T-helper 1 cell treated with Interleukin-12 subunit alpha and Interleukin-12 subunit beta and Interleukin-4 antibody, amounts not matched to agents 30 μg/mL and 1 μg/mL, for 36 hours (primary cell): ENCODE measurements at regions not wholly inside any gene's neighbourhood (a gene's known extent, or its start where the extent isn't known, plus 50 kb on each side); places are given as distances from the start of the nearest gene placed in this dataset.

Experiments used
- H3K27ac Mint-ChIP-seq: one replicate; pipeline ENCODE4 v1.8.0; 2021; ENCODE audit warnings: mild to moderate bottlenecking, mixed read lengths
- H3K27me3 Mint-ChIP-seq: one replicate; pipeline ENCODE4 v1.8.0; 2021; ENCODE audit warnings: low read depth, mixed read lengths
- H3K36me3 Mint-ChIP-seq: one replicate; pipeline ENCODE4 v1.8.0; 2021; ENCODE audit warnings: low read depth, mixed read lengths
- H3K4me1 Mint-ChIP-seq: one replicate; pipeline ENCODE4 v1.8.0; 2021; ENCODE audit warnings: low read depth, mixed read lengths
- H3K4me3 Mint-ChIP-seq: one replicate; pipeline ENCODE4 v1.8.0; 2021; ENCODE audit warnings: mild to moderate bottlenecking, moderate library complexity, mixed read lengths
- H3K9me3 Mint-ChIP-seq: one replicate; pipeline ENCODE4 v1.8.0; 2021; ENCODE audit warnings: mixed read lengths

- peak overlapping the region; percentile 84 for H3K4me3 Mint-ChIP-seq
- peaks cover 27% of the 10 kb centered on the region for H3K27me3 Mint-ChIP-seq
- H3K36me3 Mint-ChIP-seq = peaks cover 4% of the 10 kb centered on the region
- H3K9me3 Mint-ChIP-seq = no peaks in the 10 kb centered on the region
- peaks cover 36% of the 10 kb centered on the region for H3K4me1 Mint-ChIP-seq
- peak overlapping the region; percentile 99 for H3K27ac Mint-ChIP-seq
Observed at GRCh38 chr17:77882040-77882439, 76.5 kb upstream of the TNRC6C start.

- peaks cover 39% of the 10 kb centered on the region for H3K4me1 Mint-ChIP-seq
- H3K36me3 Mint-ChIP-seq = peaks cover 2% of the 10 kb centered on the region
- H3K27ac Mint-ChIP-seq = peak overlapping the region; percentile 99
- H3K9me3 Mint-ChIP-seq = no peaks in the 10 kb centered on the region
- H3K27me3 Mint-ChIP-seq = peaks cover 27% of the 10 kb centered on the region
- H3K4me3 Mint-ChIP-seq = peak overlapping the region; percentile 84
Observed at GRCh38 chr17:77882481-77883212, 75.9 kb upstream of the TNRC6C start.

GRCh38 chr17:77883213-77883650 lies 75.3 kb upstream of the TNRC6C start:
- Mint-ChIP-seq H3K4me3 (no peak overlapping the region), H3K9me3 (no peaks in the 10 kb centered on the region), H3K4me1 (peaks cover 43% of the 10 kb centered on the region), H3K27ac (peak overlapping the region; percentile 99), H3K36me3 (peaks cover 2% of the 10 kb centered on the region), H3K27me3 (peaks cover 32% of the 10 kb centered on the region)

GRCh38 chr17:77884019-77884418 lies 74.5 kb upstream of the TNRC6C start:
- H3K27me3 Mint-ChIP-seq = peaks cover 40% of the 10 kb centered on the region
- peaks cover 3% of the 10 kb centered on the region for H3K36me3 Mint-ChIP-seq
- peaks cover 44% of the 10 kb centered on the region for H3K4me1 Mint-ChIP-seq
- H3K4me3 Mint-ChIP-seq = peak overlapping the region; percentile 49
- H3K27ac Mint-ChIP-seq = peak overlapping the region; percentile 85
- no peaks in the 10 kb centered on the region for H3K9me3 Mint-ChIP-seq

- Mint-ChIP-seq H3K36me3 (peaks cover 1% of the 10 kb centered on the region), H3K27ac (peak overlapping the region; percentile 85), H3K9me3 (no peaks in the 10 kb centered on the region), H3K27me3 (peaks cover 50% of the 10 kb centered on the region), H3K4me3 (no peak overlapping the region), H3K4me1 (peaks cover 42% of the 10 kb centered on the region)
Observed at GRCh38 chr17:77884967-77885641, 73.4 kb upstream of the TNRC6C start.

- peaks cover 36% of the 10 kb centered on the region for H3K4me1 Mint-ChIP-seq
- H3K9me3 Mint-ChIP-seq = no peaks in the 10 kb centered on the region
- H3K27ac Mint-ChIP-seq = peak overlapping the region; percentile 4
- peaks cover 52% of the 10 kb centered on the region for H3K27me3 Mint-ChIP-seq
- no peak overlapping the region for H3K4me3 Mint-ChIP-seq
- peaks cover 1% of the 10 kb centered on the region for H3K36me3 Mint-ChIP-seq
Observed at GRCh38 chr17:77885678-77886386, 72.7 kb upstream of the TNRC6C start.

- H3K4me1 Mint-ChIP-seq = peaks cover 34% of the 10 kb centered on the region
- H3K4me3 Mint-ChIP-seq = no peak overlapping the region
- no peaks in the 10 kb centered on the region for H3K9me3 Mint-ChIP-seq
- peaks cover 57% of the 10 kb centered on the region for H3K27me3 Mint-ChIP-seq
- no peak overlapping the region for H3K27ac Mint-ChIP-seq
- peaks cover 1% of the 10 kb centered on the region for H3K36me3 Mint-ChIP-seq
Observed at GRCh38 chr17:77886387-77886728, 72.1 kb upstream of the TNRC6C start.

- Mint-ChIP-seq H3K9me3 (no peaks in the 10 kb centered on the region), H3K27ac (peak overlapping the region; percentile 70), H3K36me3 (peaks cover 1% of the 10 kb centered on the region), H3K27me3 (peaks cover 62% of the 10 kb centered on the region), H3K4me3 (peak overlapping the region; percentile 78), H3K4me1 (peaks cover 26% of the 10 kb centered on the region)
Observed at GRCh38 chr17:77887110-77887463, 71.4 kb upstream of the TNRC6C start.

GRCh38 chr17:77887464-77888241 lies 70.8 kb upstream of the TNRC6C start:
- peaks cover 21% of the 10 kb centered on the region for H3K4me1 Mint-ChIP-seq
- peak overlapping the region; percentile 78 for H3K4me3 Mint-ChIP-seq
- H3K36me3 Mint-ChIP-seq = peaks cover 1% of the 10 kb centered on the region
- peaks cover 62% of the 10 kb centered on the region for H3K27me3 Mint-ChIP-seq
- peak overlapping the region; percentile 70 for H3K27ac Mint-ChIP-seq
- H3K9me3 Mint-ChIP-seq = no peaks in the 10 kb centered on the region

GRCh38 chr17:77888242-77889134 lies 70.0 kb upstream of the TNRC6C start:
- peaks cover 1% of the 10 kb centered on the region for H3K36me3 Mint-ChIP-seq
- H3K4me1 Mint-ChIP-seq = peaks cover 18% of the 10 kb centered on the region
- H3K9me3 Mint-ChIP-seq = no peaks in the 10 kb centered on the region
- no peak overlapping the region for H3K27ac Mint-ChIP-seq
- H3K4me3 Mint-ChIP-seq = peak overlapping the region; percentile 78
- H3K27me3 Mint-ChIP-seq = peaks cover 62% of the 10 kb centered on the region

GRCh38 chr17:77889135-77889505 lies 69.4 kb upstream of the TNRC6C start:
- no peaks in the 10 kb centered on the region for H3K9me3 Mint-ChIP-seq
- H3K4me1 Mint-ChIP-seq = peaks cover 14% of the 10 kb centered on the region
- no peak overlapping the region for H3K4me3 Mint-ChIP-seq
- H3K36me3 Mint-ChIP-seq = peaks cover 1% of the 10 kb centered on the region
- peaks cover 62% of the 10 kb centered on the region for H3K27me3 Mint-ChIP-seq
- no peak overlapping the region for H3K27ac Mint-ChIP-seq

- H3K27ac Mint-ChIP-seq = no peak overlapping the region
- no peaks in the 10 kb centered on the region for H3K9me3 Mint-ChIP-seq
- H3K36me3 Mint-ChIP-seq = peaks cover 1% of the 10 kb centered on the region
- H3K27me3 Mint-ChIP-seq = peaks cover 58% of the 10 kb centered on the region
- peaks cover 14% of the 10 kb centered on the region for H3K4me1 Mint-ChIP-seq
- no peak overlapping the region for H3K4me3 Mint-ChIP-seq
Observed at GRCh38 chr17:77889866-77890760, 68.4 kb upstream of the TNRC6C start.

- no peak overlapping the region for H3K4me3 Mint-ChIP-seq
- peaks cover 14% of the 10 kb centered on the region for H3K4me1 Mint-ChIP-seq
- no peaks in the 10 kb centered on the region for H3K9me3 Mint-ChIP-seq
- peaks cover 1% of the 10 kb centered on the region for H3K36me3 Mint-ChIP-seq
- H3K27ac Mint-ChIP-seq = no peak overlapping the region
- H3K27me3 Mint-ChIP-seq = peaks cover 55% of the 10 kb centered on the region
Observed at GRCh38 chr17:77890771-77891170, 67.7 kb upstream of the TNRC6C start.
